ENCODE measurements at regions not wholly inside any gene's neighbourhood (a gene's known extent, or its start where the extent isn't known, plus 50 kb on each side); places are given as distances from the start of the nearest gene placed in this dataset.

- ChIA-PET RAD21 (ENCODE audit: low non-redundant PET in 1 of 2, low total read pairs in 2 of 2, uncharacterized antibody in 2 of 2, unreplicated experiment in 2 of 2) (no interaction called here), POLR2A (no interaction called here), CTCF (no interaction called here)
- Histone ChIP-seq H3K9me2 (ENCODE audit: insufficient read depth) (no peaks in the 10 kb centered on the region), H4K20me1 (ENCODE audit: insufficient read depth) (no peaks in the 10 kb centered on the region), H3K4me3 (replicated peaks in 1 of 2; ENCODE audit: low read depth in 1 of 2, low read length in 2 of 2) (no peak overlapping the region), H3K79me2 (ENCODE audit: insufficient read depth, low read length) (no peaks in the 10 kb centered on the region), H3K27me3 (ENCODE audit: insufficient read depth, low read length) (no peaks in the 10 kb centered on the region), H3K27ac (ENCODE audit: low read depth, low read length) (no peak overlapping the region), H2AFZ (ENCODE audit: low read depth, low read length, poor library complexity, severe bottlenecking) (no peak overlapping the region), H3K4me1 (ENCODE audit: control insufficient read depth in 1 of 2, insufficient read depth in 2 of 2, low read length in 2 of 2) (no peaks in the 10 kb centered on the region), H3K36me3 (ENCODE audit: control insufficient read depth in 1 of 2, insufficient read depth in 2 of 2, low read length in 2 of 2) (no peaks in the 10 kb centered on the region), H3K4me2 (ENCODE audit: low read length) (no peak overlapping the region), H3K9ac (ENCODE audit: low read length) (no peak overlapping the region), H3K9me3 (ENCODE audit: control insufficient read depth in 1 of 2, insufficient read depth in 1 of 2, low read depth in 1 of 2, low read length in 2 of 2) (peaks cover 3 to 39% of the 10 kb centered on the region in 2 experiments; a peak in 2 of 4 replicates)
- DNase-seq (ENCODE audit: low read depth, low spot score) (no peak), ATAC-seq (no peak)
- TF ChIP-seq CBX3 (IDR thresholded peaks at IDR 0.05; ENCODE audit: low read depth) (no peak), MAX (IDR thresholded peaks at IDR 0.05) (no peak), ZNF274 (IDR thresholded peaks at IDR 0.05; ENCODE audit: low read depth, low read length) (no peak), ATF3 (IDR thresholded peaks at IDR 0.05) (no peak), SRF (IDR thresholded peaks at IDR 0.05; ENCODE audit: low read depth) (no peak), SP1 (IDR thresholded peaks at IDR 0.05; ENCODE audit: low read depth) (no peak), JUND (IDR thresholded peaks at IDR 0.05) (no peak), ELF1 (IDR thresholded peaks at IDR 0.05; ENCODE audit: borderline replicate concordance, low read depth) (no peak), POLR2AphosphoS5 (IDR thresholded peaks at IDR 0.05; ENCODE audit: low read depth, low read length) (no peak), EGR1 (IDR thresholded peaks at IDR 0.05; ENCODE audit: low read depth) (no peak), TCF7L2 (IDR thresholded peaks at IDR 0.05; ENCODE audit: borderline replicate concordance, extremely low read depth, insufficient read depth, insufficient read length) (no peak), FOSL1 (IDR thresholded peaks at IDR 0.05; ENCODE audit: low read depth) (no peak)
- intact Hi-C loops (cut with micrococcal nuclease): no loop called here
- no TSS peak for BruUV-seq (replicated peaks)
Observed at GRCh38 chr15:47534673-47535072, 182.6 kb upstream of the SEMA6D start.

- peaks cover 16 to 36% of the 10 kb centered on the region in 2 experiments; a peak in 2 of 4 replicates for H3K9me3 ChIP-seq (ENCODE audit: control insufficient read depth in 1 of 2, insufficient read depth in 1 of 2, low read depth in 1 of 2, low read length in 2 of 2)
- no peaks in the 10 kb centered on the region for H3K36me3 ChIP-seq (ENCODE audit: control insufficient read depth in 1 of 2, insufficient read depth in 2 of 2, low read length in 2 of 2)
- no peak overlapping the region for H3K9ac ChIP-seq (ENCODE audit: low read length)
- no TSS peak for BruUV-seq (replicated peaks)
- H3K4me3 ChIP-seq (replicated peaks in 1 of 2; ENCODE audit: low read depth in 1 of 2, low read length in 2 of 2): no peak overlapping the region
- no peaks in the 10 kb centered on the region for H3K9me2 ChIP-seq (ENCODE audit: insufficient read depth)
- ATAC-seq (no peak), DNase-seq (ENCODE audit: low read depth, low spot score) (no peak)
- H2AFZ ChIP-seq (ENCODE audit: low read depth, low read length, poor library complexity, severe bottlenecking): no peak overlapping the region
- no peak overlapping the region for H3K4me2 ChIP-seq (ENCODE audit: low read length)
- H3K4me1 ChIP-seq (ENCODE audit: control insufficient read depth in 1 of 2, insufficient read depth in 2 of 2, low read length in 2 of 2): no peaks in the 10 kb centered on the region
- RAD21 ChIA-PET (ENCODE audit: low non-redundant PET in 1 of 2, low total read pairs in 2 of 2, uncharacterized antibody in 2 of 2, unreplicated experiment in 2 of 2): no interaction called here
- no peaks in the 10 kb centered on the region for H4K20me1 ChIP-seq (ENCODE audit: insufficient read depth)
- TF ChIP-seq EZH2 (IDR thresholded peaks at IDR 0.05) (no peak), REST (IDR thresholded peaks at IDR 0.05; ENCODE audit: low read depth) (no peak), FOSL1 (IDR thresholded peaks at IDR 0.05; ENCODE audit: low read depth) (no peak), CEBPB (IDR thresholded peaks at IDR 0.05; ENCODE audit: low read depth) (no peak), POLR2A (IDR thresholded peaks at IDR 0.05; ENCODE audit: borderline replicate concordance, extremely low read depth, insufficient read depth, insufficient read length) (no peak), CBX3 (IDR thresholded peaks at IDR 0.05; ENCODE audit: low read depth) (no peak)
- POLR2A ChIA-PET: no interaction called here
- H3K27ac ChIP-seq (ENCODE audit: low read depth, low read length): no peak overlapping the region
- H3K27me3 ChIP-seq (ENCODE audit: insufficient read depth, low read length): no peaks in the 10 kb centered on the region
- CTCF ChIA-PET: no interaction called here
- intact Hi-C loops (cut with micrococcal nuclease): no loop called here
- no peaks in the 10 kb centered on the region for H3K79me2 ChIP-seq (ENCODE audit: insufficient read depth, low read length)
Observed at GRCh38 chr15:47541562-47541961, 175.7 kb upstream of the SEMA6D start.

All from HCT116 (cell line).